Panc1 (cell line): ENCODE measurements at regions not wholly inside any gene's neighbourhood (a gene's known extent, or its start where the extent isn't known, plus 50 kb on each side); places are given as distances from the start of the nearest gene placed in this dataset.
"Not testable (repeated sequence)": the region's sequence is repeated elsewhere in the genome, so short reads cannot be mapped to it uniquely, and the experiment has no call there.

ENCODE experiments used
- ATAC-seq: fragments of 200-7000 bp; cut with Tn5 transposase; 2 replicates; pipeline ENCODE4 v1.9.1; 2020; ENCODE audit warnings: mild to moderate bottlenecking, moderate library complexity
- BruUV-seq: library from RNA; stranded (reverse); fragments of 400-500 nt; replicated peaks from 2 replicates; lab custom pipeline; 2021; lab: Mats Ljungman, UMichigan
- CTCF ChIA-PET: fragments of 300-600 bp; sonication (Branson Sonifier 250); formaldehyde crosslinking; loops from one replicate; lab custom pipeline; 2022; ENCODE audit warnings: antibody characterized with exemption; lab: Charles Lee
- POLR2A ChIA-PET: fragments of 300-600 bp; sonication (Branson Sonifier 250); formaldehyde crosslinking; loops from one replicate; lab custom pipeline; 2022; ENCODE audit warnings: antibody characterized with exemption; lab: Charles Lee
- DNase-seq: peaks from one replicate; pipeline ENCODE4 v3.0.0-alpha.2; 2010; ENCODE audit warnings: low read depth, low spot score
- H3K27ac ChIP-seq: 2 replicates; pipeline ENCODE4 v1.5.1; 2011; ENCODE audit warnings: mild to moderate bottlenecking, low read length, inconsistent platforms
- H3K27me3 ChIP-seq: fragments of 200-500 bp; sonication (Bioruptor generic); 2 replicates; pipeline ENCODE4 v1.6.0; 2014; ENCODE audit warnings: low read length, inconsistent platforms; ENCODE audit not compliant: control insufficient read depth, insufficient read depth
- H3K36me3 ChIP-seq: fragments of 200-500 bp; sonication (Bioruptor generic); 2 replicates; pipeline ENCODE4 v1.5.1; 2014; ENCODE audit warnings: inconsistent platforms, mild to moderate bottlenecking, low read length, moderate library complexity; ENCODE audit not compliant: control insufficient read depth, insufficient read depth
- H3K4me1 ChIP-seq: 2 replicates; pipeline ENCODE4 v1.5.1; 2011; ENCODE audit warnings: inconsistent platforms, mild to moderate bottlenecking, low read length, moderate library complexity; ENCODE audit not compliant: control insufficient read depth, insufficient read depth
- H3K4me3 ChIP-seq, 2 experiments: 2 replicates each; pipeline ENCODE4 v1.5.1; 2011 to 2012; ENCODE audit warnings: low read depth in 2 of 2, low read length in 2 of 2, mild to moderate bottlenecking in 2 of 2, inconsistent platforms in 1 of 2, moderate library complexity in 1 of 2
- H3K9me3 ChIP-seq: fragments of 200-500 bp; sonication (Bioruptor generic); 2 replicates; pipeline ENCODE4 v1.5.1; 2014; ENCODE audit warnings: low read depth, mild to moderate bottlenecking, inconsistent platforms, low read length, moderate library complexity; ENCODE audit not compliant: control insufficient read depth, insufficient read depth
- POLR2AphosphoS5 ChIP-seq: IDR thresholded peaks from 2 replicates; pipeline ENCODE4 v1.6.1; 2012; ENCODE audit warnings: mild to moderate bottlenecking, low read depth, low read length, moderate library complexity
- REST ChIP-seq, 2 experiments: IDR thresholded peaks; 2 replicates each; pipeline ENCODE4 v1.6.1; 2011 to 2012; ENCODE audit warnings: low read depth in 2 of 2, control low read depth in 1 of 2, low read length in 1 of 2, mild to moderate bottlenecking in 1 of 2, moderate library complexity in 1 of 2; ENCODE audit not compliant: insufficient read depth in 1 of 2
- SIN3A ChIP-seq: IDR thresholded peaks from 2 replicates; pipeline ENCODE4 v1.6.1; 2012; ENCODE audit warnings: low read depth, mild to moderate bottlenecking, low read length, moderate library complexity, borderline replicate concordance; ENCODE audit not compliant: insufficient read depth
- TCF7L2 ChIP-seq: IDR thresholded peaks from 2 replicates; pipeline ENCODE4 v1.6.1; 2011; ENCODE audit warnings: mild to moderate bottlenecking, low read depth, low read length, inconsistent platforms
- in situ Hi-C: cut with HindIII; loops from 2 replicates; pipeline ENCODE4 v1.10.0; 2016; ENCODE audit warnings: low sequenced_read_pairs, low pct_unique_long_range_greater_than_20kb
- intact Hi-C: fragments of 100-400 bp; cut with micrococcal nuclease; formaldehyde crosslinking; loops from one replicate; pipeline ENCODE4 v1.10.0; 2022; ENCODE audit not compliant: unreplicated experiment
- TF ChIP-seq, protein P1 (sequence below): fragments of 450-650 bp; IDR thresholded peaks from 2 replicates; pipeline ENCODE4 v1.5.1; 2017; ENCODE audit warnings: mild to moderate bottlenecking

DNA sequence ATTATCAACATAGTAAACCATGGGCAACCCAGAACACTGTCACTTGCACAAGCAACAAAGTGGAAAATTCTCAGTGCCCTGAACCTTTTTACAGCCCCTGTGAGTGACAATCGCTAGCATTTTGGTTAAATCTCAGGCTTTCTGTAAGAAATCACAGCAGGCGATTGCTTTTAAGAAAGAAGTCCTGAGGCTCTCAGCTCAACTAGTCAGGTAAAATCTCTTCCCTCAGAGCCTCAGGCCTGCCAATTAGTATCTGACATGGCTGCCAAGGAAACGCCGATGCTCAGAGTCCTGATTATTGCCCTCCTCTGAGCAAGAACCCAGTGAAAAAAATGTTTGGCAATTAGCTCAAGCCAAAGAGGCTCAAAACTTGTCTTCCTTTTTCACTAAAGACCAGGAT is 530.8 kb downstream of the DIPK2A start:
- TF ChIP-seq REST (IDR thresholded peaks at IDR 0.05; ENCODE audit: insufficient read depth in 1 of 2, low read depth in 2 of 2, low read length in 1 of 2) (no peak), POLR2AphosphoS5 (no peak), TCF7L2 (no peak), SIN3A (no peak)
- TF ChIP-seq, protein P1, sequence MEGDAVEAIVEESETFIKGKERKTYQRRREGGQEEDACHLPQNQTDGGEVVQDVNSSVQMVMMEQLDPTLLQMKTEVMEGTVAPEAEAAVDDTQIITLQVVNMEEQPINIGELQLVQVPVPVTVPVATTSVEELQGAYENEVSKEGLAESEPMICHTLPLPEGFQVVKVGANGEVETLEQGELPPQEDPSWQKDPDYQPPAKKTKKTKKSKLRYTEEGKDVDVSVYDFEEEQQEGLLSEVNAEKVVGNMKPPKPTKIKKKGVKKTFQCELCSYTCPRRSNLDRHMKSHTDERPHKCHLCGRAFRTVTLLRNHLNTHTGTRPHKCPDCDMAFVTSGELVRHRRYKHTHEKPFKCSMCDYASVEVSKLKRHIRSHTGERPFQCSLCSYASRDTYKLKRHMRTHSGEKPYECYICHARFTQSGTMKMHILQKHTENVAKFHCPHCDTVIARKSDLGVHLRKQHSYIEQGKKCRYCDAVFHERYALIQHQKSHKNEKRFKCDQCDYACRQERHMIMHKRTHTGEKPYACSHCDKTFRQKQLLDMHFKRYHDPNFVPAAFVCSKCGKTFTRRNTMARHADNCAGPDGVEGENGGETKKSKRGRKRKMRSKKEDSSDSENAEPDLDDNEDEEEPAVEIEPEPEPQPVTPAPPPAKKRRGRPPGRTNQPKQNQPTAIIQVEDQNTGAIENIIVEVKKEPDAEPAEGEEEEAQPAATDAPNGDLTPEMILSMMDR = no peak
- Histone ChIP-seq H3K36me3 (no peaks in the 10 kb centered on the region), H3K9me3 (no peaks in the 10 kb centered on the region), H3K27me3 (no peaks in the 10 kb centered on the region), H3K4me3 (no peak overlapping the region), H3K4me1 (no peaks in the 10 kb centered on the region), H3K27ac (no peak overlapping the region)
- ChIA-PET POLR2A (no interaction called here), CTCF (no interaction called here)
- intact Hi-C loops (no loop called here), in situ Hi-C loops (no loop called here)
- ATAC-seq (no peak), DNase-seq (no peak)
- no TSS peak for BruUV-seq

- H3K4me3 ChIP-seq, H3K27ac ChIP-seq, BruUV-seq, CTCF ChIA-PET, H3K36me3 ChIP-seq, H3K4me1 ChIP-seq, DNase-seq, H3K27me3 ChIP-seq, POLR2A ChIA-PET, in situ Hi-C loops, H3K9me3 ChIP-seq, intact Hi-C loops, ATAC-seq: not testable (repeated sequence)
These were observed 534.8 kb downstream of the DIPK2A start for GRCh38 chr3:144506375-144506774.

DNA sequence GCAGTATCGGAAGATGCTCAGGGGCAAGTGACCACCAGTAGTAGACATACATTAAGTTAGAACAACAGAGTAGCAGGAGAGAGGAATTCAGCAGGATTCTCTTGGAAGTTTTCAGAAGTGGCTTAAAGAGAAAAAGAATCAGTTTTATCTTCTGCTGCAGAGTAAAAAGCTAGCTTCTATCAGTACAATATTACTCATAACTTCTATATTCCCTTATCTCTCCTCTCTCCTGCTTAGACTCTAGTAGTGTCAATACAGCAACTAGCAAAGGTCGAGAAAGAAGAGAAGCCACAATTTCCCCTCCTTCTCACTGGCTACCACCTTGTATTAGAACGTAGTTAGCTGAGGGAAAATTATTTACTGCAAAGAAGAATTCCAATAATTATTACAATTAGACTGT is 539.7 kb downstream of the DIPK2A start:
- no peak for ATAC-seq
- no TSS peak for BruUV-seq

More for the DNA sequence above, 539.7 kb downstream of the DIPK2A start:
- H3K27me3 ChIP-seq = no peaks in the 10 kb centered on the region
- POLR2A ChIA-PET = no interaction called here
- H3K36me3 ChIP-seq = no peaks in the 10 kb centered on the region
- in situ Hi-C loops = no loop called here
- no peaks in the 10 kb centered on the region for H3K4me1 ChIP-seq
- no peak overlapping the region for H3K4me3 ChIP-seq
- H3K9me3 ChIP-seq = no peaks in the 10 kb centered on the region
- H3K27ac ChIP-seq = no peak overlapping the region
- intact Hi-C loops = no loop called here
- TF ChIP-seq TCF7L2 = no peak
- no peak for TF ChIP-seq SIN3A
- no peak for TF ChIP-seq REST (IDR thresholded peaks at IDR 0.05; ENCODE audit: insufficient read depth in 1 of 2, low read depth in 2 of 2, low read length in 1 of 2)
- TF ChIP-seq, protein P1 = no peak
- no peak for TF ChIP-seq POLR2AphosphoS5
- CTCF ChIA-PET = no interaction called here
- DNase-seq = no peak
